HL-60 (cell line): ENCODE measurements at regions not wholly inside any gene's neighbourhood (a gene's known extent, or its start where the extent isn't known, plus 50 kb on each side); places are given as distances from the start of the nearest gene placed in this dataset.

Source experiments
- DNase-seq, 2 experiments: peaks; one replicate each; pipeline ENCODE4 v3.0.0-alpha.2; 2010 to 2020; ENCODE audit warnings: low read depth in 1 of 2, low spot score in 1 of 2
- H3K27ac ChIP-seq: fragments of 250-450 bp; sonication (Bioruptor Pico); replicated peaks from 2 replicates; pipeline ENCODE4 v1.5.1; 2020; ENCODE audit warnings: mild to moderate bottlenecking, moderate library complexity
- H3K27me3 ChIP-seq: fragments of 250-450 bp; sonication (Bioruptor Pico); 2 replicates; pipeline ENCODE4 v1.5.1; 2021; ENCODE audit warnings: mild to moderate bottlenecking, moderate library complexity; ENCODE audit not compliant: insufficient read depth, poor library complexity, severe bottlenecking
- H3K4me3 ChIP-seq: replicated peaks from 2 replicates; pipeline ENCODE4 v1.5.1; 2011; ENCODE audit warnings: mild to moderate bottlenecking, control low read depth, low read length; ENCODE audit not compliant: insufficient read depth
- GABPA ChIP-seq: IDR thresholded peaks from 2 replicates; pipeline ENCODE4 v1.6.1; 2012; ENCODE audit warnings: low read depth
- POLR2AphosphoS5 ChIP-seq: IDR thresholded peaks from 2 replicates; pipeline ENCODE4 v1.6.1; 2012; ENCODE audit warnings: low read depth
- SPI1 ChIP-seq: IDR thresholded peaks from 2 replicates; pipeline ENCODE4 v1.6.1; 2012; ENCODE audit warnings: low read depth, mild to moderate bottlenecking, borderline replicate concordance
- TF ChIP-seq, protein P1 (sequence below): IDR thresholded peaks from 2 replicates; pipeline ENCODE4 v1.6.1; 2012; ENCODE audit warnings: low read depth; ENCODE audit not compliant: insufficient replicate concordance
- TF ChIP-seq, protein P2 (sequence below): IDR thresholded peaks from one replicate; pipeline ENCODE4 v1.5.1; 2011; ENCODE audit warnings: low read length, control low read depth, inconsistent platforms; ENCODE audit not compliant: insufficient read depth

DNA sequence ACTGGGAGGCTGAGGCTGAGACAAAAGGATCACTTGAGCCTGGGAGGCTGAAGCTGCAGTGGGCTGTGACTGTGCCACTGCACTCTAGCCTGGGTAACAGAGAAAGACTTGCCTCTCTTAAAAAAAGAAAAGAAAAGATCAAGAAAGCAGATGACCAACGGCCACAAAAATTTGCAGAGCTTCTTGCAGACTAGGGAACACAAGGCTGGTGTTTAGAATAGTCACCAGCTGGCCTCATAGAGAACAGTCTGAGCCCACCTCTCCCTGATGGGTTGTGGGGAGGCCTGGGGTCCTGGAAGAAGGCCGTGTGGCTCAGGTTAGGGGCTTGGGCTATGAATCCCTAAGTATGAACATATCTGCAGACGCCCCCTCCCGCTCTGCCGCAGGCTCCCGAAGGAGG is 73.7 kb upstream of the MED9 start:
- Histone ChIP-seq H3K4me3 (no peak overlapping the region), H3K27me3 (no peaks in the 10 kb centered on the region), H3K27ac (peak overlapping the region; percentile 20)
- no peak for DNase-seq
- TF ChIP-seq, protein P1, sequence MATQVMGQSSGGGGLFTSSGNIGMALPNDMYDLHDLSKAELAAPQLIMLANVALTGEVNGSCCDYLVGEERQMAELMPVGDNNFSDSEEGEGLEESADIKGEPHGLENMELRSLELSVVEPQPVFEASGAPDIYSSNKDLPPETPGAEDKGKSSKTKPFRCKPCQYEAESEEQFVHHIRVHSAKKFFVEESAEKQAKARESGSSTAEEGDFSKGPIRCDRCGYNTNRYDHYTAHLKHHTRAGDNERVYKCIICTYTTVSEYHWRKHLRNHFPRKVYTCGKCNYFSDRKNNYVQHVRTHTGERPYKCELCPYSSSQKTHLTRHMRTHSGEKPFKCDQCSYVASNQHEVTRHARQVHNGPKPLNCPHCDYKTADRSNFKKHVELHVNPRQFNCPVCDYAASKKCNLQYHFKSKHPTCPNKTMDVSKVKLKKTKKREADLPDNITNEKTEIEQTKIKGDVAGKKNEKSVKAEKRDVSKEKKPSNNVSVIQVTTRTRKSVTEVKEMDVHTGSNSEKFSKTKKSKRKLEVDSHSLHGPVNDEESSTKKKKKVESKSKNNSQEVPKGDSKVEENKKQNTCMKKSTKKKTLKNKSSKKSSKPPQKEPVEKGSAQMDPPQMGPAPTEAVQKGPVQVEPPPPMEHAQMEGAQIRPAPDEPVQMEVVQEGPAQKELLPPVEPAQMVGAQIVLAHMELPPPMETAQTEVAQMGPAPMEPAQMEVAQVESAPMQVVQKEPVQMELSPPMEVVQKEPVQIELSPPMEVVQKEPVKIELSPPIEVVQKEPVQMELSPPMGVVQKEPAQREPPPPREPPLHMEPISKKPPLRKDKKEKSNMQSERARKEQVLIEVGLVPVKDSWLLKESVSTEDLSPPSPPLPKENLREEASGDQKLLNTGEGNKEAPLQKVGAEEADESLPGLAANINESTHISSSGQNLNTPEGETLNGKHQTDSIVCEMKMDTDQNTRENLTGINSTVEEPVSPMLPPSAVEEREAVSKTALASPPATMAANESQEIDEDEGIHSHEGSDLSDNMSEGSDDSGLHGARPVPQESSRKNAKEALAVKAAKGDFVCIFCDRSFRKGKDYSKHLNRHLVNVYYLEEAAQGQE, result no peak
- no peak for TF ChIP-seq SPI1
- TF ChIP-seq POLR2AphosphoS5, result no peak
- no peak for TF ChIP-seq GABPA
- TF ChIP-seq, protein P2, sequence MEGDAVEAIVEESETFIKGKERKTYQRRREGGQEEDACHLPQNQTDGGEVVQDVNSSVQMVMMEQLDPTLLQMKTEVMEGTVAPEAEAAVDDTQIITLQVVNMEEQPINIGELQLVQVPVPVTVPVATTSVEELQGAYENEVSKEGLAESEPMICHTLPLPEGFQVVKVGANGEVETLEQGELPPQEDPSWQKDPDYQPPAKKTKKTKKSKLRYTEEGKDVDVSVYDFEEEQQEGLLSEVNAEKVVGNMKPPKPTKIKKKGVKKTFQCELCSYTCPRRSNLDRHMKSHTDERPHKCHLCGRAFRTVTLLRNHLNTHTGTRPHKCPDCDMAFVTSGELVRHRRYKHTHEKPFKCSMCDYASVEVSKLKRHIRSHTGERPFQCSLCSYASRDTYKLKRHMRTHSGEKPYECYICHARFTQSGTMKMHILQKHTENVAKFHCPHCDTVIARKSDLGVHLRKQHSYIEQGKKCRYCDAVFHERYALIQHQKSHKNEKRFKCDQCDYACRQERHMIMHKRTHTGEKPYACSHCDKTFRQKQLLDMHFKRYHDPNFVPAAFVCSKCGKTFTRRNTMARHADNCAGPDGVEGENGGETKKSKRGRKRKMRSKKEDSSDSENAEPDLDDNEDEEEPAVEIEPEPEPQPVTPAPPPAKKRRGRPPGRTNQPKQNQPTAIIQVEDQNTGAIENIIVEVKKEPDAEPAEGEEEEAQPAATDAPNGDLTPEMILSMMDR, result no peak

DNA sequence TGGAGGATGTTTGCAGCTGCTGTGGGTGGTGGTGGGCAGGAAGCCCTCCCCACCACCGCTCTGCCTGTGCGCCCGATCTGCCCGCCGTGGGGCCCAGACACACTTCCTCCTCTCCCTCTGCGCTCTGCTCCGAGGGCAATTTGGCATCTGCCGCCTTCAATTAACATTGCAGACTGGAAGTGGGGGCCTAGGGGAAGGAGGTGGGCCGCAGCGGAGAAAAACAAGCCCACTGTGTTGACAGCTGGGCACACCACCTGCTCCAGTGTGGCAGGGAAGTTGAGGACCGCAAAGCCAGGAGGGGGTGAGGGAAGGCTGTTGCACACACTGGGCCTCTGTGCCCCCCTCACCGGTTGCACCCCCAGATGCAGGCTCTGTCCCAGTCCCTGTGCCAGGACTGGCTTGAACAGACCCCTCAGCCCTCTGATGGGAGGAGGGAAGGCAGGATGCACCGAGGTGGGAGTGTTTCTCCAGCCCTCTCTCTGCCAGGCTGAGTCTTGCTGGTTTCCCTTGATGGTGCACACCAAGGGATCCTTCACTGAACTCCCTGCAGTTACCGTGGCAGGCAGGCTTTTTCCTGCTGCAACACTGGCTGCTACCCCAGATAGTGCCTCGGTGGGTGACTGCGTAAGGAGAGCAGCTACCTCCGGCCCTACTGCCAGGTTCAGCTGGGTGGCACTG is 72.8 kb upstream of the MED9 start:
- TF ChIP-seq, protein P1, result no peak
- peak; percentile 74; the same call in 1 of the 2 replicates for TF ChIP-seq SPI1
- TF ChIP-seq POLR2AphosphoS5, result peak; percentile 88
- peak; percentile 54; the same call in 1 of the 2 replicates for TF ChIP-seq GABPA
- Histone ChIP-seq H3K4me3 (no peak overlapping the region), H3K27me3 (no peaks in the 10 kb centered on the region), H3K27ac (peak overlapping the region; percentile 60)
- peak; percentile 32 to 74 for DNase-seq

DNA sequence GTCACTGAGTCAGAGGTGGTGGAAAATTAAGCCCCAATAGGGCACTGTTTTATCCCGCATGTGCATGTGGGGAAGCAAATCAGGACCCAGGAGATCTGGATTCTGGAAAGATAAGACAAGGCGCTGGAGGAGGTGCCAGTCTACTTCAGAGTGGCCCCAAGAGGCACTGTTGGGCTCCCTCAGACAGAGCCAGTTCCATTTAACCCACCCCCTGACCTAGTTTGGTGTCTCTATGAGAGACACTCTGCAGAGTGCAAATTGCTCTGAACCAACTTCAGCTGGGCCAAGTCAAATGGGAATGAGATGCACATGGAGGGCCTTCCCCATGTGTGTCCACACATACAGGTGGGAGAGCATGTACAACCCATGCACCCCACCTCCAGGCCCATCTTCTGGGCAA is 71.1 kb upstream of the MED9 start:
- Histone ChIP-seq H3K4me3 (no peak overlapping the region), H3K27ac (no peak overlapping the region), H3K27me3 (no peaks in the 10 kb centered on the region)
- TF ChIP-seq, protein P1, result no peak
- TF ChIP-seq SPI1, result no peak
- DNase-seq, result no peak

DNA sequence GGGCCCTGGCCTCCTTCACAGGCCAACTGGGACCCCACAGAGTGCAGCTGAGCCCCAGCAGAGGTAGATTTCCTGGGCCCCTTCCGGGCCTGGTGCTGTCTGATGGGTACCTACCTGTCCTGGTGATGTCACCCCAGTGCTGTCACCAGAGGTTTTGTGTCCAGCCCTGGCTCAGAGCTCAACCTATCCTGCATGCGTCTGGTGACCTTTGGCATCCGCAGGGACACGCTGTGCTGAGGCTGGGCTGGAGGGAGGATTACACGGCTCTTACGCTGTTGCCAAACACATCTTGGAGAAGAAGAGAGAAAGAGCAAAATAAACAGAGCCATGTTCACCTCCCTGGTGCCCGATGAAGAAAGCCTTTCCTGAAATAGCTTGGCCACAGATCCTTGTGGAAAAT is 70.6 kb upstream of the MED9 start:
- no peak overlapping the region for H3K27ac ChIP-seq

More for the DNA sequence above, 70.6 kb upstream of the MED9 start:
- DNase-seq, result no peak
- TF ChIP-seq SPI1 (no peak), GABPA (no peak), POLR2AphosphoS5 (no peak)
- TF ChIP-seq, protein P1, result no peak
- TF ChIP-seq, protein P2, result no peak
- Histone ChIP-seq H3K27me3 (no peaks in the 10 kb centered on the region), H3K4me3 (no peak overlapping the region)
